GM12878 (cell line): ENCODE measurements at regions not wholly inside any gene's neighbourhood (a gene's known extent, or its start where the extent isn't known, plus 50 kb on each side); places are given as distances from the start of the nearest gene placed in this dataset.

ENCODE experiments used
- ATAC-seq: fragments of 200-7000 bp; cut with Tn5 transposase; 3 replicates; pipeline ENCODE4 v1.9.1; 2020; ENCODE audit warnings: mild to moderate bottlenecking, moderate library complexity
- BruUV-seq: library from RNA; stranded (reverse); fragments of 400-500 nt; replicated peaks from 2 replicates; lab custom pipeline; 2021; lab: Mats Ljungman, UMichigan
- CTCF ChIA-PET: fragments of 300-600 bp; sonication (Branson Sonifier 250); formaldehyde crosslinking; extraction: SDS; loops from one replicate; lab custom pipeline; 2021; ENCODE audit warnings: inconsistent platforms; lab: Yijun Ruan, JAX
- POLR2A ChIA-PET: fragments of 350-600 bp; formaldehyde crosslinking; extraction: SDS; loops from one replicate; lab custom pipeline; 2021; ENCODE audit warnings: inconsistent platforms; lab: Charles Lee
- RAD21 ChIA-PET: fragments of 300-600 bp; sonication (Branson Sonifier 250); formaldehyde crosslinking; loops from one replicate; lab custom pipeline; 2023; ENCODE audit warnings: antibody characterized with exemption; ENCODE audit not compliant: unreplicated experiment; lab: Charles Lee
- SMC1A ChIA-PET: fragments of 300-600 bp; sonication (Branson Sonifier 250); formaldehyde crosslinking; loops from one replicate; lab custom pipeline; 2023; ENCODE audit not compliant: unreplicated experiment, uncharacterized antibody; lab: Charles Lee
- DNase-seq: peaks from one replicate; pipeline ENCODE4 v3.0.0-alpha.2; 2011; ENCODE audit warnings: low read depth, low spot score
- FAIRE-seq: peaks from 3 replicates; lab custom pipeline; 2011; peaks lifted over from hg19 to GRCh38; lab: Jason Lieb, UNC
- H2AFZ ChIP-seq: 2 replicates; pipeline ENCODE4 v1.6.0; 2011; ENCODE audit warnings: low read depth, low read length, control low read depth; ENCODE audit not compliant: control insufficient read depth
- H3K27ac ChIP-seq: 2 replicates; pipeline ENCODE4 v1.5.1; 2011; ENCODE audit warnings: control low read depth; ENCODE audit not compliant: control insufficient read depth, insufficient read depth
- H3K27me3 ChIP-seq, 2 experiments: replicated peaks in 1 of 2; 2 replicates each; pipeline versions ENCODE4 v1.6.0 to v1.6.1; 2011; ENCODE audit warnings: low read length in 1 of 2; ENCODE audit not compliant: control insufficient read depth in 2 of 2, insufficient read depth in 2 of 2
- H3K36me3 ChIP-seq, 2 experiments: 2 replicates each; pipeline ENCODE4 v1.5.1; 2011; ENCODE audit warnings: low read length in 1 of 2; ENCODE audit not compliant: control insufficient read depth in 2 of 2, insufficient read depth in 2 of 2
- H3K4me1 ChIP-seq: 2 replicates; pipeline ENCODE4 v1.6.1; 2011; ENCODE audit warnings: mild to moderate bottlenecking, low read length, moderate library complexity, mixed read lengths; ENCODE audit not compliant: control insufficient read depth, insufficient read depth
- H3K4me2 ChIP-seq: 2 replicates; pipeline ENCODE4 v1.6.0; 2011; ENCODE audit warnings: control low read depth; ENCODE audit not compliant: control insufficient read depth, insufficient read depth
- H3K4me3 ChIP-seq: fragments of 200-600 bp; sonication (generic); 2 replicates; pipeline ENCODE4 v1.5.1; 2016
- H3K79me2 ChIP-seq: 2 replicates; pipeline ENCODE4 v1.6.0; 2011; ENCODE audit warnings: low read length; ENCODE audit not compliant: control insufficient read depth, insufficient read depth
- H3K9ac ChIP-seq: 2 replicates; pipeline ENCODE4 v1.8.0; 2011; ENCODE audit warnings: low read length, control low read depth, mixed read lengths; ENCODE audit not compliant: control insufficient read depth, insufficient read depth
- H3K9me3 ChIP-seq: replicated peaks from 3 replicates; pipeline ENCODE4 v1.5.1; 2011; ENCODE audit warnings: mild to moderate bottlenecking, low read length; ENCODE audit not compliant: control insufficient read depth, insufficient read depth
- H4K20me1 ChIP-seq: 2 replicates; pipeline ENCODE4 v1.6.0; 2011; ENCODE audit not compliant: control insufficient read depth, insufficient read depth
- CHD1 ChIP-seq: IDR thresholded peaks from 2 replicates; pipeline ENCODE4 v1.6.1; 2012; ENCODE audit warnings: low read depth, low read length, improper control_type of control experiment
- DPF2 ChIP-seq: fragments of 450-650 bp; IDR thresholded peaks from 2 replicates; pipeline ENCODE4 v1.6.1; 2017; ENCODE audit warnings: mild to moderate bottlenecking
- GATAD2B ChIP-seq: fragments of 450-650 bp; conservative IDR thresholded peaks from 2 replicates; pipeline ENCODE4 v1.6.1; 2017; ENCODE audit warnings: low read depth, mild to moderate bottlenecking, moderate library complexity
- JUNB ChIP-seq: IDR thresholded peaks from 2 replicates; pipeline ENCODE4 v1.6.1; 2016; ENCODE audit warnings: antibody characterized with exemption, mild to moderate bottlenecking
- JUND ChIP-seq: IDR thresholded peaks from 2 replicates; pipeline ENCODE4 v1.6.1; 2012; ENCODE audit warnings: low read depth, mild to moderate bottlenecking, low read length, improper control_type of control experiment, moderate library complexity
- MTA3 ChIP-seq: IDR thresholded peaks from 2 replicates; pipeline ENCODE4 v1.6.1; 2012; ENCODE audit warnings: low read length, inconsistent platforms, borderline replicate concordance
- NR2C1 ChIP-seq: fragments of 450-650 bp; IDR thresholded peaks from 2 replicates; pipeline ENCODE4 v1.6.1; 2017; ENCODE audit warnings: antibody characterized with exemption, mild to moderate bottlenecking, moderate library complexity
- RAD21 ChIP-seq: IDR thresholded peaks from 2 replicates; pipeline ENCODE4 v1.6.1; 2011; ENCODE audit warnings: mild to moderate bottlenecking, low read depth, low read length, moderate library complexity; ENCODE audit not compliant: insufficient read depth
- RB1 ChIP-seq: fragments of 450-650 bp; formaldehyde crosslinking; IDR thresholded peaks from 2 replicates; pipeline ENCODE4 v1.6.1; 2017; ENCODE audit warnings: mild to moderate bottlenecking, borderline replicate concordance
- SIN3A ChIP-seq: IDR thresholded peaks from 2 replicates; pipeline ENCODE4 v1.6.1; 2012; ENCODE audit warnings: low read depth, low read length, improper control_type of control experiment
- SMC3 ChIP-seq: IDR thresholded peaks from 2 replicates; pipeline ENCODE4 v1.6.1; 2011; ENCODE audit warnings: low read length, improper control_type of control experiment, borderline replicate concordance
- TARDBP ChIP-seq: IDR thresholded peaks from 2 replicates; pipeline ENCODE4 v1.6.1; 2016; ENCODE audit warnings: borderline replicate concordance
- YBX1 ChIP-seq: fragments of 450-650 bp; IDR thresholded peaks from 2 replicates; pipeline ENCODE4 v1.6.1; 2016; ENCODE audit warnings: antibody characterized with exemption
- ZBTB11 ChIP-seq: fragments of 450-650 bp; formaldehyde crosslinking; IDR thresholded peaks from 2 replicates; pipeline ENCODE4 v1.5.0; 2022; ENCODE audit warnings: mild to moderate bottlenecking, missing genetic modification characterization
- ZNF384 ChIP-seq: IDR thresholded peaks from 2 replicates; pipeline ENCODE4 v1.6.1; 2012; ENCODE audit warnings: low read depth, mild to moderate bottlenecking, low read length, improper control_type of control experiment, borderline replicate concordance
- ZZZ3 ChIP-seq: IDR thresholded peaks from 2 replicates; pipeline ENCODE4 v1.6.1; 2011; ENCODE audit warnings: low read depth; ENCODE audit not compliant: control insufficient read depth, insufficient read length
- in situ Hi-C: fragments of 300-500 bp; cut with MboI; formaldehyde crosslinking; loops from 9 replicates; pipeline ENCODE4 v1.14.3; 2018; ENCODE audit warnings: mixed read lengths
- intact Hi-C: fragments of 100-400 bp; cut with micrococcal nuclease; formaldehyde crosslinking; loops from one replicate; pipeline ENCODE4 v1.14.2; 2022; ENCODE audit not compliant: unreplicated experiment
- TF ChIP-seq, protein P1 (sequence below): fragments of 450-650 bp; IDR thresholded peaks from 2 replicates; pipeline ENCODE4 v1.6.1; 2017; ENCODE audit warnings: borderline replicate concordance

- TF ChIP-seq DPF2 (no peak), MTA3 (no peak), RAD21 (no peak), SMC3 (no peak)
- TF ChIP-seq, all 136 proteins: peak for 0
Observed at GRCh38 chr4:75343333-75343732, 170.9 kb downstream of the RCHY1 start (continued).

- in situ Hi-C loops (no loop called here), intact Hi-C loops (no loop called here)
- no peak for FAIRE-seq
- no peak for ATAC-seq
- CTCF ChIA-PET, result no interaction called here
- H3K27me3 ChIP-seq, result no peaks in the 10 kb centered on the region
- no TSS peak for BruUV-seq
- no peak for DNase-seq
- H3K9me3 ChIP-seq, result no peaks in the 10 kb centered on the region
- H2AFZ ChIP-seq, result no peak overlapping the region
- no peak overlapping the region for H3K27ac ChIP-seq
- RAD21 ChIA-PET, result no interaction called here
- H3K4me2 ChIP-seq, result no peak overlapping the region
- no peak overlapping the region for H3K9ac ChIP-seq
- no peaks in the 10 kb centered on the region for H3K4me1 ChIP-seq
- POLR2A ChIA-PET, result no interaction called here
- H4K20me1 ChIP-seq, result no peaks in the 10 kb centered on the region
- no peaks in the 10 kb centered on the region for H3K36me3 ChIP-seq
- H3K4me3 ChIP-seq, result no peak overlapping the region
- TF ChIP-seq RB1 (no peak), ZNF384 (no peak), YBX1 (no peak), JUND (no peak), SIN3A (no peak), CHD1 (no peak), ZBTB11 (CRISPR knock-in tag) (no peak), NR2C1 (no peak), SMC3 (no peak), GATAD2B (no peak), TARDBP (no peak), JUNB (no peak), ZZZ3 (no peak)
- TF ChIP-seq, protein P1, sequence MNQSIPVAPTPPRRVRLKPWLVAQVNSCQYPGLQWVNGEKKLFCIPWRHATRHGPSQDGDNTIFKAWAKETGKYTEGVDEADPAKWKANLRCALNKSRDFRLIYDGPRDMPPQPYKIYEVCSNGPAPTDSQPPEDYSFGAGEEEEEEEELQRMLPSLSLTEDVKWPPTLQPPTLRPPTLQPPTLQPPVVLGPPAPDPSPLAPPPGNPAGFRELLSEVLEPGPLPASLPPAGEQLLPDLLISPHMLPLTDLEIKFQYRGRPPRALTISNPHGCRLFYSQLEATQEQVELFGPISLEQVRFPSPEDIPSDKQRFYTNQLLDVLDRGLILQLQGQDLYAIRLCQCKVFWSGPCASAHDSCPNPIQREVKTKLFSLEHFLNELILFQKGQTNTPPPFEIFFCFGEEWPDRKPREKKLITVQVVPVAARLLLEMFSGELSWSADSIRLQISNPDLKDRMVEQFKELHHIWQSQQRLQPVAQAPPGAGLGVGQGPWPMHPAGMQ, result no peak
- TF ChIP-seq, all 136 proteins: peak for 0
- H3K79me2 ChIP-seq, result no peaks in the 10 kb centered on the region
- SMC1A ChIA-PET, result no interaction called here
Observed at GRCh38 chr4:75340561-75340960, 173.6 kb downstream of the RCHY1 start.
